ENCODE measurements at regions not wholly inside any gene's neighbourhood (a gene's known extent, or its start where the extent isn't known, plus 50 kb on each side); places are given as distances from the start of the nearest gene placed in this dataset.

DNA sequence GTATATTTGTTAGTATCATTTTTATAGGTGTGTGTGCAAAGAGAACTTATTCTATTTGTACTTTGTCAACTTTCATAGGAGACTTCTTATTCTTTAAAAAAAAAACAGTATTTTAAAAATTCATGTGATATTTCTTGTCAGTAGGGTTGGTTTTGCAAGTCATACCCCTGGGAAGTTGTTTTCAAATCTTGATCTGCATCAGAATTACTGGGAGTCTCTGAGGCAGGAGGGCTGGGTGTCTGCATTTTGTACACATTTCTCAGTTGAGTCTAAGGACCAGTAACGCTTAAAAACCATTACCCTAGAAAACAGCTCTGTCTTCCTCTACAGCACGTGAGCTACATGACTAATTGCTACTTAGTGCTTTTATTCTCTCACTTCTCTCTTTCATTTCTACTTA is 76.0 kb upstream of the CTTNBP2NL start:
- DNase-seq: no peak

DNA sequence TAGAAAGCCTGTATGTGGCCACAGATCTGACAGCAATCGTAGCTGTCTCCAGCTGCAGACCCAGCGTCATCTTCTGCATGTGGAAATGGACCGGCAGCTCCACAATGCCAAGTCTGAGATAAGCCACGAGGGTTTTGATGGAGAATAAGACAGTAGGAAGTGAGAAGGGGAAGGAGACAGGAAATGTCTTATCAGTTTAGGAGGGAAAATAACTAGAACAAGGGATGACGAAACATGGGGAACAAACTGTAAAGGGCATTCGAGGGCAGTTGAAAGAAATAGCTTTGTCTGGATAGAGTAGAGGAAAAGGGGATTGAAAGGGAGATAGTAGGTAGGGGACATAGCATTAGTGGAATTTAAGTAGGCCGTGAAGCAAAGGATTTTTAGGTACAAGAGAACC is 74.0 kb upstream of the CTTNBP2NL start:
- no peak for DNase-seq

DNA sequence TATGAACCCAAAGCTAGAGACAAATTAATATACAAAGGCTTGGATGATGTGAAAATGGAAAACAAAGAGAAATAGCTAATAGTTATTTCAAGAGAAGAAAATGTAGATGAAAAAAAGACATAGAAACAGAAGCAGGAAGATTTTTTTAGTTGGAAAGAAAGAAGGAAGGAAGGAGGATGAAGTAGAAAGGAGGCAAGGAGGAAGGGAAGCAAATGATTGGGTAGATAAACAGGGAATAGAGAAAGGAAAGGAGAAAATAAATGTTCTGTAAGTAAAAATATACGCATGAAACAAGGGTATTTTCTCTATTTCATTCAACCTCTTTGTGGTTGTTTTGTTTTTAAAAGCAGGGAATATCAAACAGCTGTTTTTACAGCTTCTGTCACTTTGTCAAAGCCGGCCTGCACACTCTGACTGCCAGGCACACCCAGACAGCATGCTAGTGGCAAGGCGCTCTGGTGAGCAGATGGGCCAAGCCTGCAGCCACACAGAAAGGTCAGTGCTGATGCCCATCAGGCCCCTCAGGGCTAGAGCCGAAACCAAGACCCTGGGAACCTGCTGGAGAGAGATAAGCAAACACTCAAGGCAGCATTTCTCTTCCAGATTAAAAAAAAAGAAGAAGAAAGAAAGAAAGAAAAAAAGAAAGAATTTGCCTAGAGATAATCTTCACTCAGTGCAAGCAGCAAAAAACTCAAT is 72.9 kb upstream of the CTTNBP2NL start:
- DNase-seq: no peak

DNA sequence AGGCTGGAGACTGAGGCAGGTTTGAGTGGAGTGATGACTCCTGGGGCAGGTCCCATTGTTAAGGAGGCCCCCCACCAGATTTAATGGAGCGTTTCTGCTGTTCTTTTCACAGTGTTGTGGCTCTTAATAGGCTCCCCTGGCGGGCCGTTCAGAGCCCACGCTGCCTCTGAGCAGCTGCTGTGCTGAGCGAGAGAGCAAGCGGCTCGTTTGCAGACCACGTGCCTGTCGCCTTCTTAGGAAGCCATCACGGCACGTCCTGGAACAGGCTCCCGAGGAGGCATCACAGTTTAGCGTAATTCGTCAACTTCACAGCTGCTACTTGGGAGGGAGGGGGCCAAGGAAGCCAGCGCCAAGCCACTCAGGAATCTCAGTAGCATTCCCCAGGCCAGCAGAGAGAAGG is 70.5 kb upstream of the CTTNBP2NL start:
- DNase-seq: no peak

DNA sequence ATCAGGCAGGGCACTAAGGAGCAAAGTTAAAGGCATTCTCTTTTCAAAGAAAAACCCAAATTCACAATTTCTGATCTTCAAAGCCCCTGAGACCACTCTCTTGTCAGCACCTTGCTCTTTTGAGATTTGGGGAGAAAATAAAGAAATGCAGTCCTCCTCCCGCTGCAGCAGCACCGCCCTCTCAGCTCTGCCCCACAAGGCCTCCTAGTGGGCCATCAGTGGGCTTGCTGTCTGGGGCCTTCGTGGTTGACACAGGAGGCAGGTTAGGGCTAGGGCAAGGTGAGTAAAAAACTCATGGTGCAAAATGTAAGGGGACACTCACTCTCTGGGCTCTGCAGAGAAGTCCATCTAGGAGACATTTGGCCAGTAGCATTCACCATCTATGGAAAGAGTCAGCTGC is 67.4 kb upstream of the CTTNBP2NL start:
- no peak for DNase-seq

DNA sequence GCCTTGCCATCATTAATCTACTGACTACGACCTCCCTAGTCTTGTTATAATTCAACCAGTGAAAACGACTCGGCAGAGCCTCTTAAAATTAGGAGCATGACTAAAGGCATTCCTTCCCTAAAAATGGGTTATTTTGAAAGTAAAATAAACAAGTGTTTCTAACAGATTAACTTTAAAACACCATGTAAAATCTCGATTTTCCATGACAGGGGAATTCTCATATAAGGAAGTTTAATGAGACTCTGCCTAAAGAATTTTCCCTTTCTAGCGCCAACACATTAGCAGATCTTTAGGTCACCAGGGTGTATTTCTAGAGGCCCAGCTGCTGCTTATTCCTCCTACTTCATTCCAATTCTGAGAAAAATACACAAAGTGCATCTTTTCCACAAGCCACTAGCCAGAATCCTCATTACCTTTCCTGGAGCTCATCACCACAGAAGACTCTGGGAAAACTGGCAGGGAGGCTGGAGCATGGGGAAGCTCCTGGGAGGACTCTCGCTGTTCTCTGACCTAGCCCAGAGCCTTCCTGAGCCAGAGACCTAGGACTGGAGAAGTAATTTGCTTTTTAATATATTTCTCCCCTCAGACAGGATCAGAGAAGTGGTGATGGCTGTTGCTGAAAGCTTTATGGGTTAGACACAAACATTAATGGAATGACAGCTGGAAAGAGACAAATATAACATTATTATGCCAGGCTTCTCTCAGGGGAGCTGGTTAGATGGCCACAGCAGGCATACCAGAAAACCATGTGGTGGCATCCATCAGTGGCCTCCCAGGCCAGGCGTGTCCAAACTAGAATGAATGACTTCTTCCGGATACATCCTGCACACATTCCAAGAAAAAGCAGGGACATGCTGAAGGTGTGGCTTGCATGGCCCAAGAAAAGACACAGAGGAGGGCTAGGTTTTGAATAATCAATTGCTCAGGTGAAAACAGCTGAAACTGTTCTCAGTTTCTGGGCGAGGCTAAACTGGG is 63.6 kb upstream of the CTTNBP2NL start:
- DNase-seq: no peak

DNA sequence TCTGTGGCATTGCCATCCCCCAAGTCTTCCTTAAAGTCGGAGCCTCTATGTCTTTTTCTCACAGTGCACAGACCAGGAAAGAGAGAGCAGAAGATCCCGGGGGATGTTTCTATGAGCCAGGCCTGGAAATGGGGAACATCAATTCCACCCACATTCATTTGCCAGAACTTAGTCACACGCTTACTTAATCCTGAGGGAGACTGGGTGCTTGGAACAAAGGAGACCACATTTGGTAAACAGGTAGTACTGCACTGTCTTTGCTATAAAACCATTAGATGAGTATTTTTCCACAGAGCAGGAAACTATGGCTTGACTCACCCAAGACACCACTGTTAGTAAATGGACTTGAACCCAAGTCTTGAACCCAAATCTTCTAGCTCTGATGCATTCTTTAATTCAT is 60.7 kb upstream of the CTTNBP2NL start:
- DNase-seq: no peak

DNA sequence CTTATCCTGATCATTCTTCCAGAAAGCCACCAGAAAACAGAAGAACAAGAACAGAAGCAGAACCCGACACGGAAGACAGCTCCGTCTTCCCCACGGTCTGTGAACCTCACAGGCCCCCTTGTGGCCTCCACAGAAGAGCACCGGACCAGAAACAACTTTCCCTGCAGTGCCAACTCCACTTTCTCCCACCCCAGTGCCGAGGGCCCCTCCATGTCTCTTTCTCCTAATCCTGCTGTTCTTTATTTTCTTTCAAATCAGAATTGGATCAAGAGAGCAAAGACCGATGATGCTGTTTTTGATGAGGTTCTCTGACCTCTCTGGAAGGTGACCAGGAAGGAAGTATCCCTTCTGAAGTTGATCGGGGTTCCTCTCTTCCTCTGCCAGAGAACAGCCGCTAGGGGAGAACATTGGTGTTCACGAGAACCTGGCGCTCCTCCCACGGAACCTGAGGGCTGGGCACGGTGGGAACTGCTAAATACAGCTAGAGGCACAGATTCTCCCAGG is 58.9 kb upstream of the CTTNBP2NL start:
- no peak for DNase-seq

DNA sequence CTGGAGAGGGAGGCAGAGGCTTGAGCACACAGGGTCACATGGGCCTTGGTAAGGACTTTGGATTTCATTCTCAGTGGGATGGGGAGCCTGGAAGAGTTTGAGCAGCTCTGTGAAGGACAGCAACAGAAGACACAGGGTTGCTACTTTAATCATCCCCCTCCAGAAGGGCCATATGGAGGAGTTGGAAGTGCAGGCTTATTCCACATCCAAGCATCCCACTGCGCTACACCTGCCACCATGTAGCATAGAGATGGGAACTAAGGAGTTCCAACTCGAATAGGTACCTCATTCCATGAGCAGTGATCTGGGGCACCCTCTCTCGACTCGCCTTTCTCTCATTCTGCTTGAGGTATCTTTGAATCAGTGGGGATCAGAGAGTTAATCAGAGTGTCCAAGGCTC is 54.0 kb upstream of the CTTNBP2NL start:
- DNase-seq: no peak

DNA sequence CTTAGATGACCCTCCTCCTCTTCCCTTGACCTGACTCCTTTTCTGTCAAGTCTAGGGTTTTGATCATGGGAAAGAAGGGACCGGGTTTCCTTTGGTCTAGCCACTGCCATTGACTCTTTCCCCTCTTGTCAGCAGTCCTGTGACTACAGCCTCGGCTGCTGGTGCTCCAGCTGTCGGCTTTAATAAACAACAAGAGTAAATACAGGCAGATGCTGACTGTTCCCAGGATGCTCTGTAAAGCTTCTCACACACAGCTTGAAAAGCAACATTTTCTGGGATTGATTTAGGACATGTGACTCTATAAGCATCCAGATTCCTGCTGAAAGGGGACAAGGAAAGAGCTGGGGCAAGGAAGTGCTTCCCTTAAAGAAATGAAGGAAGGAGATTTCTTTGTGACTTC is 53.5 kb upstream of the CTTNBP2NL start:
- DNase-seq: no peak

DNA sequence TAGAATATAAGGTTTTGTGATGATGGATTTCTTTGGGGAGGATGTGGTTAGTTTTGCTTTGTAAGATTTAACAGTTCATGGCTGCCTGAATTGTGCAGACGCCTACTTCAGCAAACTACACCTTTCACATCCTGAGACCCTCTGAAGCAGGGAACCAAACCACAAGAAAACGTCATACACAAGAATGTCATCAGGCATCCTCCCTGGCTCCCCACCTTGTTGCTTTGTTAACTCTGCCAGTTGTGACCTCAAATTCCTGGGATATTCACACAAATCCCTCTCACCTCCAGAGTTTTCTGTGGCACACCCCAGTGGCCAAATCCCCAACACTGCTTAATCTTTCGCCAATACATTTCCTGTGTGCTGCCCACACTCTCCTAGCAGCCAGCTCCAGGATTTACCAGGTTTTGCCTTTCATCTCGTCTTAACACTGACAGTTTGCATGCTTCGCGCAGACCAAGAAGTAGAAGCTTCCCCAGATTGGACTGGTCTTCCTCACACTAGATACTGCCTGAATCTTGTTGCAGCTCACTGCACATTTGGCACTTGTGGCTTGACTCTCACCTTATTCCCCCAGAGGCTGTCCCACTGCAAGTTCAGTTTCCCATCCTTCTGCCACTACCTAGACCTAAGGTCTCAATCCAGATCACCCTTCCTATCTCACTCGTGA is 51.1 kb upstream of the CTTNBP2NL start:
- DNase-seq: no peak
